Fibroblast of upper back skin (primary cell): ENCODE measurements at regions not wholly inside any gene's neighbourhood (a gene's known extent, or its start where the extent isn't known, plus 50 kb on each side); places are given as distances from the start of the nearest gene placed in this dataset.
A peak's percentile ranks its signal among the peaks of the same experiment; 100 is the strongest.

Experiments
- DNase-seq: peaks from one replicate; pipeline ENCODE4 v3.0.0-alpha.2; 2013

DNA sequence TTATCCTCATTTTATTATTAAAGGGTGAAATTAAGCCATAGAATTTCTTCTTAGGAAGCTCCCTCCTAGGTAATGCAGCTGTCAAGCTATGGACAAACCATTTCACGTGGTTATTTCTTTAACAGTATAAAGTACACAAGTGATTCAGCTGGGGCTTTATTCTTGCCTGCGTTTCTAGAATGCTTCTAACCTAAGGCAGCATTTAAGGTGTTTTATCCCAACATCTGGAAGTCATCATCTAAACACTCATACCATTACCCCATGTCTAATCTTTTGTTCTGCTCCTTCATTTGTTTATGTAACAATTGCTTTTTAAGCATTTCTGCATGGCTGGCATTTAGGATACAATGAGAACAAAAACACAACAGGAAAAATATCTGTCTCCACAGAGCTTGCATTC is 829.2 kb upstream of the ADAMTS5 start:
- DNase-seq, result peak; percentile 50

DNA sequence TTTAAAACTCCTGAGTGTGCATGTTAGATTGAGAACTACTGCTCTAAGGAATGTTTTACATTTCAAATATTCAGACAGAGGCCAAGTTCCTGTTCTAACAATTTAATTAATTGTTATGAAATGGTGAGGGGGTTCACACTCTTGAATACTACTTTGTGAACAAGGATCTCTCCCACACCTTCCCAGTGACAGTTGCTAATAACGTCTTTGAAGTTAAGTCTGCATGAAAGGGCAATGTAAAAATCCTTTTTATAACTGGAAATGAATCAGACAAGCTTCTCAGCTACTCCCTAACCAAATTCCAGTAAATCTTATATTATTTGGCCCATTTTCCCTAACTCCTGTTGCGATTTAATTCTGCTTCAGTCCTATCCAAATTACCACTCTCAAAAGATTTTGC is 828.5 kb upstream of the ADAMTS5 start:
- no peak for DNase-seq

DNA sequence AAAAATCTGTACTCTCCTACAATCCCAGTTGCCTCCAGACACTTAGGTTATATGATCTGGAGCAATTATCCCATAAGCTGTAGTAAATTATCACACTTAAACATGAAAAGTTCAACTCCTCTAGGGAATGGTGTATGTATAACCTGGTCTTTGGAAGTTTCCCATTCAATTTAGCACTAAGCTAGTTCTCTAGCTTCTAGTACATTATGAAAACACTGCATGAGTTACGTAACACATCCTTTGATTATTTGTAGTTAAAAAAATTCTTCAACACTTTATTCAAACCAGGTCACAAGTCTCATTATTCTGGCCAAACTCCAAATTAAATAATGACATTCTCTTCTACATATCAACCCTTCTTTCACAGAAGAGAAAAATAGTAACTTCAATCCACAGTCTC is 827.0 kb upstream of the ADAMTS5 start:
- no peak for DNase-seq

- DNase-seq, result no peak
Observed at GRCh38 chr21:27787046-27787445, 820.2 kb upstream of the ADAMTS5 start.

GRCh38 chr21:27779606-27780005 is 812.7 kb upstream of the ADAMTS5 start:
- no peak for DNase-seq

GRCh38 chr21:27776925-27777553 is 810.2 kb upstream of the ADAMTS5 start:
- DNase-seq, result peak; percentile 14

GRCh38 chr21:27772816-27773215 is 805.9 kb upstream of the ADAMTS5 start:
- peak; percentile 51 for DNase-seq

DNA sequence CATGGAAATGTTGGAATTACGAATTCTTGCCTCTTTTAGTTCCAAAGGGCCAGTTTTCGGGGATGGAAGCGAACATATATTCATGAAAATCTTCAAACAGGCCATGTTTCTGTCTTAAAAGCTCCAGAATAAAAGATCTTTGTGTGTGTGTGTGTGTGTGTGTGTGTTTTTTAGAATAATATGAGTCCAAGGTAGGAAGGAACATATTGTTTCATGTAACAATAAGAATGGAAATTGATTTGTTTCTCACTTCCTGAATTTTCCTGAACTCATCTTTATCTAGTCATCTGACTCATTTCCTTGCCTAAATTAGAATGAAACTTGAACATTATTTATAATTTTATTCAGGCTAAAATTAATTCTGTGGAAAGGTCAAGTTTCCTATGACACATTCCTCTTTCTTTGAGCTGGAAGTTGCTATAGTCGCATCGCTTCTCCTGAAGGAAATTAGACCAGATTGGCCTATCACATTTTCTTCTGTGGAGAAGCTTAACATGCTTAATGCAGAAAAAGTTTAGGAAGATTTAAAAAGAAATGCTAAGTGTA is 805.1 kb upstream of the ADAMTS5 start:
- DNase-seq, result no peak

DNA sequence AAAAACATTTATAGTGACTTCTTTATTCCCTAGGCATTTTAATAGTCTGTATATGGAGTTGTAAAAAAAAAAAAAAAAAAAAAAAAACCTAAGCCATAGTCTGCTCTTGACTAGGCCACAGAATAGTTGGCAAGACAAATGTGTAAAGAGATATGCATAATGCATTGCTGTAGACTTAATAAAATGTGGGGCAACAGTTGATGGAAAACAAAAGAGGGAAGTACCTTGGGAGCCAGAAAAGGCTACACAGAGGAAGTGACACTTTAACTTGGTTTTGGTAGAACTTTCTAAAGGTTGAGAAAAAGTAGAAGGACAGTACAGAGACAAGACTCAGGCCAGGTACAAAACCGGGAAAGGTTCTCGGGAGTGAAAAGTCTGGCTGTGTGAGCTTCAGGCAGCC is 802.9 kb upstream of the ADAMTS5 start:
- DNase-seq, result no peak

- DNase-seq, result peak; percentile 65
Observed at GRCh38 chr21:27768046-27768637, 801.3 kb upstream of the ADAMTS5 start.

DNA sequence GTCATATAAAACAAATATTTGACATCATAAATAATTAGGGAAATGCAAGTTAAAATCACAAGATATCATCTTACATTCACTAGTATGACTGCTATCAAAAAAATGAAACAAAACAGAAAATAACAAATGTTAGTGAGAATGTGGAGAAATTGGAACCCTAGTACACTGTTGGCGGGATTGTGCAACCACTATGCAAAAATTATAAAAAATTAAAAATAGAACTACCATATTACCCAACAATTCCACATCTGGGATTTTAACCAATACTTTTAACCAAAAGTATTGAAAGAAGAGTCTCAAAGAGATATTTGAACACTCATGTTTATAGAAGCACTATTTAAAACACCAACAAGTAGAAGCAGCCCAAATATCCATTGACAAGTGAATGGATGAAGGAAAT is 797.2 kb upstream of the ADAMTS5 start:
- DNase-seq, result no peak

DNA sequence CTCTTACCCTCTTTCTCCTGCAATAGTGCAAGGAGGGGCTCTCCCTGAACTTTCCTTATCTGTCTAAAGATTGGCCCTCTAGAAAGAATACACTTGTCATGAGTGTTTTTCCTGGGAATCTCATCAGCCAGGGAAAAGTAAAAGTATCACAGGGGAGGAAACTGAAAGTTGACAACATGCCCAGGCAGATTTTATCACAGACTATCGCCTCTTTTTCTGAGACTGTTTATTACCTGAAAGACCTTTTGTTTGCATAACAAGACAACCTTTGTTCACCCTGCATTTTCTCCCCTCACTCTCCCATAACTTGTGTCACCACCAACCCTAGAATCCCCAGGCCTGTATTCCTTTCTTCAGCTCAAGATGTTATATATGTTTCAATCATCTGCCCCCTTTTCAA is 794.7 kb upstream of the ADAMTS5 start:
- DNase-seq, result no peak

- no peak for DNase-seq
Observed at GRCh38 chr21:27759820-27760219, 792.9 kb upstream of the ADAMTS5 start.

DNA sequence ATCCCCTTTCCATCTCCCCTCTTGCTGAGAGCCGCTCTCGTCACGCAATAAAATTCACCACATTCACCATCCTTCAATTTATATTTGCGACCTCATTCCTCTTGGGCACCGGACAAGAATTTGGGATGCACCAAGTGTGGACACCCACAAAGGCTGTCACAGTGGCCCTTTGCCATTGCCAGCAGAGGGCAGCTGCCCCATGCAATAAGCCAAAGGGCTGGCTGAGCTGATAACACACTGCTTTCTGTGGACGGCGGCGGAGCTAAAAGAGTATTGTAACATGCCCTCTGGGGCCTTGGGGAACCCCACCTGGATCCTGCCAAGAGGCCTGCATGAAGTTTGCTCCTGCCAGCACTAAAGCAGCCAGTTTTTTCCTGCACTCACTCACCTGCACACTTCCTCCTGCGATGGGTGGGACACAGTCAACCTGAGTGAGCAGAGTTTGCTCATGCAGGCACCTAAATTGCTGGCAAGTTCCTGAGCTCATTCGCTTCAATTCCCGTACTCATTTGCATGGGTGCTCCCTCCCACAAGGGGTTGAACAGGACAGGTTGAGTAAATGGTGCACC is 792.3 kb upstream of the ADAMTS5 start:
- no peak for DNase-seq

DNA sequence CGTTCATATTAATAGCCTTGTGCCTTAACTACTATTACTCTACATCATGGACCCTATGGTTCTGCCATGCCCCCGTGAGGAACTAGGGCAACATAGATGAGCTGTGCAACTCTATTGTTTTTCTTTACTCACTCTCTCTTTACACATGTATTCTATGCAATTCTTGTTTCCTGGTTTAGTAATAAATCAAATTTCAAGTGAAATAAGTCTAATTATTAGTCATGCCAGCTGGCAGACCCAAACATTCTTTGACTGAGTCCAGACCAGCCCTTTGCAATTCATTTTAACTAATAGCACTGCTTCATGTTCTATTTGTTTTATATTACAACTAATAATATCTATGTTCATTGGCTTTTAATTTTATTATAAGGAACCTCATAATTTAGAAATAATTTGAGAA is 789.3 kb upstream of the ADAMTS5 start:
- DNase-seq, result no peak

DNA sequence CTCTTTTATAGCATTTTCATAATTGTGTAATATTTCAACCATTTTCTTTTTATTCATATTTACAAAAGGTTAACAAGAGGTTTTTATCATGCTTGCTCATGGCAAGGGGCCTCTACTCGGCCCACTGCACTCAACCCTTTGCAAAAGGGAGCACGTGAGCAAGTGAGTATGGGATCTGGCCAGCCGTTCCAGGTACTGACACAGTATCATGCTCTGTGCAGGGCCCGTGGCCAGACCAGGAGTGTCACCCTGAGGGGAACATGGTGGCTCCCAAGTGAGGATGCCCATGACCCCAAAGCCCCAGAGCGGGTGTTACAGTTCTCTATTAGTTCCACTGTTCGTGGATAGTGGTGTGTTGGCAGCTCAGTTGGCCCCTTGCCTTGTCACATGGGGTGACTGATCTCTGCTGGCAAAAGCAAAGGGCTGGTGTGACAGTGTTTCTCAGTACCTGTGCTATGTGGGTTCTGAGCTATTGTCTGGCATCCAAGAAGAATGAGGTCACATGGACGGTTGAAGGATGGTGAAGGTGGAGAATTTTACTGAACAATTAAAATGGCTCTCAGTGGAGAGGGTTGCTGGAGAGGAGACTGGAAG is 777.2 kb upstream of the ADAMTS5 start:
- no peak for DNase-seq

GRCh38 chr21:27741736-27742135 is 774.8 kb upstream of the ADAMTS5 start:
- no peak for DNase-seq

GRCh38 chr21:27740084-27740483 is 773.2 kb upstream of the ADAMTS5 start:
- DNase-seq, result no peak

DNA sequence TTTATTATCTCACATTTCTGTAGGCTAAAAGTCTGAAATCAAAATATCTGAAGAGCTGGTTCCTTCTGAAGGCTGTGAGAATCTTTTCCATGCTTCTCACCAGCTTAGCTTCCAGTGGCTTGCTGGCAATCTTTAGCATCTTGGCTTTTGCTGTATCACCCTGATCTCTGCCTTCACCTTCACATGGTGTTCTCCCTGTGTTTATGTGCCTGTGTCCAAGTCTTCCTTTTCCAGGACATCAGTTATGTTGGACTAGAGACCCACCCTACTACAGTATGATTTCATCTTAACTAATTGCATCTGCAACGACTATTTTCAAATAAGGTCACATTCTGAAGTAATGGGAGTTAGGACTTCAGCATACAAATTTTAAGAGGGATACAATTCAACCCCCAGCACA is 772.3 kb upstream of the ADAMTS5 start:
- DNase-seq, result no peak

- DNase-seq, result no peak
Observed at GRCh38 chr21:27735699-27736098, 768.8 kb upstream of the ADAMTS5 start.

- peak; percentile 71 for DNase-seq
Observed at GRCh38 chr21:27734146-27734545, 767.3 kb upstream of the ADAMTS5 start.

- DNase-seq, result no peak
Observed at GRCh38 chr21:27725916-27726315, 759.0 kb upstream of the ADAMTS5 start.

DNA sequence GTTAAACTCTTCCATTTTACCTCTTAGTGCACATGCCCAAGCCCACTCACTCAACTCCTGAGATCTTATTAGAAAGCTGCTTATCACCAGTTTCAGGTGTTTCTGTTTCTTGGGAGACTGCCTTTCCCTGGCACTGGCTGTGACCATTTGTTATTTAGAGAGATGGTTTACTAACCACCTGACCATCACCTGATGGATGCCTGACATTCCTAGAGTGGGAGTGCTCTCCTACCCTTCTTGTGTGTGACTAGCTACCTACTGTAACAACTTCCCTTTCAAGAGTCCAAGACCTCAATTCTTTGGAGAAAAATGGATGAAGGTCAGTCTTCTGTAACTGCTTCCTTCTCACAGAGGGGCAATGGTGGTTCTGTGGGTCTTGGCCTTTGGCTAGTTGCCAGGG is 755.2 kb upstream of the ADAMTS5 start:
- no peak for DNase-seq

DNA sequence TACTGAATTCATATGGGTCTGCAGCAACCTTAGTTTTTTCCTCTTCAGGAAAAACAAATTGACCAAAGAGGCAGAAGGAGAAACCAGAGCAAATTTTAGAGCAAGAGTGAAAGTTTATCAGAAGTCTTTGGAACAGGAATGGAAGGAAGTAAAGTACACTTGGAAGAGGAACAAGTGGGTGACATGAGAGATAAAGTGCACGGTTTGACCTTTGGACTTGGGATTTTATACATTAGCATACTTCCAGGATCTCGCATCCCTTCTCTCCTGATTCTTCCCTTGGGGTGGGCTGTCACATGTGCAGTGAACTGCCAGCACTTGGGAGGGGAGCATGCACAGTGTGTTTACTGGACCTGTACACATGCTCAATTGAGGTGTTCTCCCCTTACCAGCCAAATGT is 754.8 kb upstream of the ADAMTS5 start:
- no peak for DNase-seq
